IMR-90 (cell line): ENCODE measurements at regions not wholly inside any gene's neighbourhood (a gene's known extent, or its start where the extent isn't known, plus 50 kb on each side); places are given as distances from the start of the nearest gene placed in this dataset.

Experiments used
- ATAC-seq: fragments of 200-7000 bp; cut with Tn5 transposase; 2 replicates; pipeline ENCODE4 v1.9.1; 2020; ENCODE audit warnings: low read depth, mild to moderate bottlenecking, moderate library complexity
- BruUV-seq: library from RNA; stranded (reverse); fragments of 400-500 nt; replicated peaks from 2 replicates; lab custom pipeline; 2021; lab: Mats Ljungman, UMichigan
- CTCF ChIA-PET: fragments of 300-600 bp; formaldehyde crosslinking; extraction: SDS; loops from one replicate; lab custom pipeline; 2021; ENCODE audit warnings: antibody characterized with exemption; lab: Yijun Ruan, JAX
- POLR2A ChIA-PET: fragments of 300-600 bp; sonication (Branson Sonifier 250); formaldehyde crosslinking; loops from one replicate; lab custom pipeline; 2022; ENCODE audit warnings: antibody characterized with exemption; ENCODE audit not compliant: unreplicated experiment; lab: Charles Lee
- DNase-seq: peaks from one replicate; pipeline ENCODE4 v3.0.0; 2013
- H2AFZ ChIP-seq: replicated peaks from 2 replicates; pipeline ENCODE3; 2013; ENCODE audit warnings: low read length, mild to moderate bottlenecking; ENCODE audit not compliant: poor library complexity
- H2AK5ac ChIP-seq: 2 replicates; pipeline ENCODE4 v1.6.1; 2013; ENCODE audit warnings: low read depth, low read length, inconsistent platforms
- H2AK9ac ChIP-seq: replicated peaks from 2 replicates; pipeline ENCODE3; 2013; ENCODE audit warnings: mild to moderate bottlenecking, low read depth, low read length, moderate library complexity; ENCODE audit not compliant: poor library complexity
- H2BK120ac ChIP-seq: 2 replicates; pipeline ENCODE4 v1.6.1; 2013; ENCODE audit warnings: low read depth, low read length, inconsistent platforms
- H2BK15ac ChIP-seq: 3 replicates; pipeline ENCODE4 v1.6.1; 2013; ENCODE audit warnings: low read depth, low read length, inconsistent platforms
- H2BK20ac ChIP-seq: 2 replicates; pipeline ENCODE4 v1.6.1; 2013; ENCODE audit warnings: low read depth, mild to moderate bottlenecking, inconsistent platforms, low read length, moderate library complexity
- H2BK5ac ChIP-seq: 2 replicates; pipeline ENCODE4 v1.6.1; 2013; ENCODE audit warnings: mild to moderate bottlenecking, low read depth, low read length, inconsistent platforms; ENCODE audit not compliant: poor library complexity, severe bottlenecking
- H3K14ac ChIP-seq: replicated peaks from 2 replicates; pipeline ENCODE4 v1.6.1; 2013; ENCODE audit warnings: low read depth, low read length, inconsistent platforms
- H3K18ac ChIP-seq: 2 replicates; pipeline ENCODE4 v1.6.1; 2013; ENCODE audit warnings: low read depth, low read length, control low read depth
- H3K23ac ChIP-seq: 2 replicates; pipeline ENCODE4 v1.6.1; 2013; ENCODE audit warnings: low read depth, low read length, inconsistent platforms
- H3K27ac ChIP-seq: 2 replicates; pipeline ENCODE4 v1.5.1; 2013; ENCODE audit warnings: mild to moderate bottlenecking, control low read depth, low read length; ENCODE audit not compliant: insufficient read depth
- H3K27me3 ChIP-seq: 2 replicates; pipeline ENCODE4 v1.6.1; 2013; ENCODE audit warnings: low read length; ENCODE audit not compliant: control insufficient read depth, insufficient read depth
- H3K36me3 ChIP-seq: 2 replicates; pipeline ENCODE4 v1.6.1; 2013; ENCODE audit warnings: low read length, mixed read lengths; ENCODE audit not compliant: control insufficient read depth, insufficient read depth
- H3K4ac ChIP-seq: 2 replicates; pipeline ENCODE4 v1.6.1; 2013; ENCODE audit warnings: low read depth, low read length, inconsistent platforms
- H3K4me1 ChIP-seq: 2 replicates; pipeline ENCODE4 v1.6.1; 2013; ENCODE audit warnings: low read length, mixed read lengths; ENCODE audit not compliant: control insufficient read depth, insufficient read depth
- H3K4me2 ChIP-seq: 2 replicates; pipeline ENCODE4 v1.6.1; 2013; ENCODE audit warnings: low read depth, mild to moderate bottlenecking, control low read depth, low read length, moderate library complexity
- H3K4me3 ChIP-seq: 2 replicates; pipeline ENCODE4 v1.5.1; 2013; ENCODE audit warnings: low read depth, mild to moderate bottlenecking, control low read depth, low read length, moderate library complexity; ENCODE audit not compliant: insufficient read depth
- H3K56ac ChIP-seq: 2 replicates; pipeline ENCODE4 v1.6.1; 2013; ENCODE audit warnings: low read length, inconsistent platforms; ENCODE audit not compliant: insufficient read depth; ENCODE audit errors: extremely low read depth
- H3K79me1 ChIP-seq, 2 experiments: 2 replicates each; pipeline ENCODE4 v1.6.1; 2013; ENCODE audit warnings: low read length in 2 of 2, inconsistent platforms in 1 of 2, low read depth in 1 of 2
- H3K9ac ChIP-seq: 2 replicates; pipeline ENCODE4 v1.6.1; 2013; ENCODE audit warnings: low read depth, low read length, control low read depth
- H3K9me1 ChIP-seq: 2 replicates; pipeline ENCODE4 v1.6.1; 2013; ENCODE audit warnings: low read length, inconsistent platforms; ENCODE audit not compliant: insufficient read depth
- H3K9me3 ChIP-seq: 2 replicates; pipeline ENCODE4 v1.6.1; 2013; ENCODE audit warnings: low read length; ENCODE audit not compliant: control insufficient read depth, insufficient read depth
- H4K20me1 ChIP-seq: 2 replicates; pipeline ENCODE4 v1.6.1; 2013; ENCODE audit warnings: low read length, inconsistent platforms; ENCODE audit not compliant: insufficient read depth
- H4K5ac ChIP-seq: 2 replicates; pipeline ENCODE4 v1.6.1; 2013; ENCODE audit warnings: mild to moderate bottlenecking, low read depth, low read length, control low read depth
- H4K8ac ChIP-seq, 2 experiments: 2 replicates each; pipeline ENCODE4 v1.6.1; 2013; ENCODE audit warnings: low read depth in 2 of 2, low read length in 2 of 2, control low read depth in 1 of 2, inconsistent platforms in 1 of 2
- H4K91ac ChIP-seq: 2 replicates; pipeline ENCODE4 v1.6.1; 2013; ENCODE audit warnings: low read depth, low read length, inconsistent platforms; ENCODE audit not compliant: insufficient read depth
- CEBPB ChIP-seq: IDR thresholded peaks from 2 replicates; pipeline ENCODE4 v1.6.1; 2012; ENCODE audit warnings: low read depth, low read length, improper control_type of control experiment
- CTCF ChIP-seq: conservative IDR thresholded peaks from 2 replicates; pipeline ENCODE4 v1.5.1; 2012; ENCODE audit warnings: mild to moderate bottlenecking, low read depth, low read length, improper control_type of control experiment
- ELK1 ChIP-seq: fragments of 150-350 bp; IDR thresholded peaks from 2 replicates; pipeline ENCODE4 v1.6.1; 2016; ENCODE audit warnings: low read depth, mild to moderate bottlenecking, low read length, moderate library complexity, borderline replicate concordance
- FOS ChIP-seq: fragments of 150-350 bp; IDR thresholded peaks from 2 replicates; pipeline ENCODE4 v1.6.1; 2016; ENCODE audit warnings: low read depth, low read length
- MAFK ChIP-seq: IDR thresholded peaks from 2 replicates; pipeline ENCODE4 v1.6.1; 2012; ENCODE audit warnings: low read depth, low read length, improper control_type of control experiment
- POLR2A ChIP-seq: IDR thresholded peaks from 2 replicates; pipeline ENCODE4 v1.6.1; 2012; ENCODE audit warnings: mild to moderate bottlenecking, low read depth, low read length
- RAD21 ChIP-seq: IDR thresholded peaks from 2 replicates; pipeline ENCODE4 v1.6.1; 2012; ENCODE audit warnings: low read length, improper control_type of control experiment
- RFX5 ChIP-seq: IDR thresholded peaks from 2 replicates; pipeline ENCODE4 v1.8.0; 2012; ENCODE audit warnings: low read depth, mild to moderate bottlenecking, low read length, moderate library complexity
- SMC3 ChIP-seq: fragments of 150-350 bp; IDR thresholded peaks from 2 replicates; pipeline ENCODE4 v1.6.1; 2016; ENCODE audit warnings: low read depth, mild to moderate bottlenecking, antibody characterized with exemption, low read length, moderate library complexity
- WGBS, 2 experiments: methylation state at CpG; one replicate each; pipeline versions ENCODE4 v1.1.5 to v1.1.7; 2013; ENCODE audit warnings: missing lambda C conversion rate in 2 of 2; ENCODE audit not compliant: insufficient read length in 1 of 2; ENCODE audit errors: extremely low coverage in 2 of 2; 5-methylcytosine and 5-hydroxymethylcytosine counted together
- dilution Hi-C: fragments of 300-500 bp; cut with HindIII; formaldehyde crosslinking; loops from one replicate; pipeline ENCODE4 v1.14.3; 2018; ENCODE audit warnings: low sequenced_read_pairs; ENCODE audit not compliant: unreplicated experiment
- in situ Hi-C: fragments of 300-500 bp; cut with MboI; formaldehyde crosslinking; loops from 3 replicates; pipeline ENCODE4 v1.14.3; 2019; ENCODE audit warnings: low sequenced_read_pairs, inconsistent platforms, mixed read lengths
- intact Hi-C: fragments of 100-400 bp; cut with micrococcal nuclease; formaldehyde crosslinking; loops from 2 replicates; pipeline ENCODE4 v1.10.0; 2022

DNA sequence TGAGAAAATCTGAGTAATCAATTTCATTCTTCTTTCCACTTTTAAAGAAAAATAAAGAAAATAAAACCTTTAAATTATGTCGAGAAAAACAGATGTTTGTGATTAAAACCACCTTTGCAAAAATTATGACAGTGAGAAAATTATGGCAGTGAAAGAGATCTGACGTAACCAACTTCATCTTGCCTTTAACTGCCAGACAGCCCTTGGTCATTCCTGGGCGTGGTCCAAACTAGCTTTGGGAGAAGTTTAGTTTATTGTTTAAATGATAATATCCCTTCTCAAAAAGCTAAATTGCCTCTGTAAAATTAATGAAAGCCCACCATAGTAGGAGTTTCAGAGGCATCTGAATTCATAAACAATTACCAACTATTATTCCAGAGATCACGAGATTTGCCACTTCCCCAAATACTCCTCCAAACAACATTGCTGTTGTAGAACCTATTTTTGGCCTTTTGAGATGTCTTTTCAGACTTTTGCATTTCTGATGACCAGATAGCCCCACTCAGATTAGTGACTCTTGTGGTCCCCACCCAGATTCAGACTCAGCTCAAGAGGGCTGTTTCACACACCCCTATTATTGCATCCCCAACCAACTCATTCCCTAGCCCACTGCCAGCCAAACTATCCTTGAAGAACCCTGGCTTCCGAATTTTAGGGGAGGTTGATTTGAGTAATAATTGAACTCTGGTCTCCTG, 664.4 kb upstream of the CBLB start:
- Histone ChIP-seq H2BK15ac (no peak overlapping the region), H3K27me3 (no peaks in the 10 kb centered on the region), H4K91ac (no peak overlapping the region), H4K8ac (no peak overlapping the region), H3K4me2 (no peak overlapping the region), H3K14ac (no peak overlapping the region), H3K79me1 (no peaks in the 10 kb centered on the region), H3K36me3 (no peaks in the 10 kb centered on the region), H3K4me3 (no peak overlapping the region), H2AK5ac (no peak overlapping the region), H3K23ac (no peak overlapping the region), H4K5ac (no peak overlapping the region), H4K20me1 (no peaks in the 10 kb centered on the region), H2BK5ac (no peak overlapping the region), H3K9ac (no peak overlapping the region), H3K27ac (no peak overlapping the region), H3K18ac (no peak overlapping the region), H2AK9ac (no peak overlapping the region), H3K9me3 (no peaks in the 10 kb centered on the region), H2BK120ac (no peak overlapping the region), H3K9me1 (no peaks in the 10 kb centered on the region), H2AFZ (no peak overlapping the region), H3K4me1 (no peaks in the 10 kb centered on the region), H2BK20ac (no peak overlapping the region), H3K4ac (no peak overlapping the region), H3K56ac (no peak overlapping the region)
- in situ Hi-C loops: no loop called here
- TF ChIP-seq CTCF: no peak
- TF ChIP-seq RFX5: no peak
- TF ChIP-seq CEBPB: no peak
- TF ChIP-seq ELK1: no peak
- no peak for TF ChIP-seq SMC3
- no peak for TF ChIP-seq MAFK
- TF ChIP-seq FOS: no peak
- no peak for TF ChIP-seq RAD21
- no peak for TF ChIP-seq POLR2A
- dilution Hi-C loops: no loop called here
- ChIA-PET POLR2A (no interaction called here), CTCF (no interaction called here)
- no peak for DNase-seq
- intact Hi-C loops: no loop called here
- BruUV-seq: no TSS peak
- no peak for ATAC-seq
- WGBS, 2 experiments: no CpG with 5 or more reads among the region's 5 CpGs
